OCI-LY1 (cell line): ENCODE measurements at regions not wholly inside any gene's neighbourhood (a gene's known extent, or its start where the extent isn't known, plus 50 kb on each side); places are given as distances from the start of the nearest gene placed in this dataset.

Experiments used
- CTCF ChIP-seq: fragments of 200-600 bp; sonication (generic), shearing (Covaris generic); IDR thresholded peaks from 2 replicates; pipeline ENCODE4 v1.5.1; 2017; ENCODE audit warnings: mild to moderate bottlenecking, antibody characterized with exemption, low read length, moderate library complexity, mixed read lengths
- EZH2 ChIP-seq: fragments of 200-600 bp; sonication (generic), shearing (Covaris generic); IDR thresholded peaks from 2 replicates; pipeline ENCODE4 v1.8.0; 2017; ENCODE audit warnings: borderline replicate concordance, mixed run types, mild to moderate bottlenecking, antibody characterized with exemption, low read length, moderate library complexity, mixed read lengths

- TF ChIP-seq CTCF: peak; percentile 87
- no peak for TF ChIP-seq EZH2
Observed at GRCh38 chr17:56715613-56716357, 117.9 kb downstream of the C17orf67 start.
